ENCODE measurements at regions not wholly inside any gene's neighbourhood (a gene's known extent, or its start where the extent isn't known, plus 50 kb on each side); places are given as distances from the start of the nearest gene placed in this dataset.

- H3K36me3 ChIP-seq = no peaks in the 10 kb centered on the region
- H3K9me3 ChIP-seq = no peaks in the 10 kb centered on the region
- H3K4me1 ChIP-seq (ENCODE audit: control insufficient read depth in 1 of 2, low read depth in 2 of 2) = no peaks in the 10 kb centered on the region
- no peak for ATAC-seq (ENCODE audit: insufficient number of reproducible peaks, low FRiP score, low read depth)
- H3K27me3 ChIP-seq (replicated peaks; ENCODE audit: insufficient read depth) = no peaks in the 10 kb centered on the region
- H3K27ac ChIP-seq = no peak overlapping the region
- TF ChIP-seq CTCF (IDR thresholded peaks at IDR 0.05) = no peak
- H3K4me3 ChIP-seq = no peak overlapping the region
- no peak for DNase-seq (ENCODE audit: low spot score)
Measured at GRCh38 chr3:36633060-36633459, 131.3 kb downstream of the DCLK3 start.

GRCh38 chr3:36631549-36631948 lies 132.8 kb downstream of the DCLK3 start:
- Histone ChIP-seq H3K9me3 (no peaks in the 10 kb centered on the region), H3K27me3 (replicated peaks; ENCODE audit: insufficient read depth) (no peaks in the 10 kb centered on the region), H3K36me3 (no peaks in the 10 kb centered on the region), H3K4me3 (no peak overlapping the region), H3K4me1 (ENCODE audit: control insufficient read depth in 1 of 2, low read depth in 2 of 2) (no peaks in the 10 kb centered on the region), H3K27ac (no peak overlapping the region)
- DNase-seq (ENCODE audit: low spot score) = no peak
- no peak for ATAC-seq (ENCODE audit: insufficient number of reproducible peaks, low FRiP score, low read depth)
- no peak for TF ChIP-seq CTCF (IDR thresholded peaks at IDR 0.05)

- Histone ChIP-seq H3K4me3 (no peak overlapping the region), H3K27ac (no peak overlapping the region), H3K36me3 (no peaks in the 10 kb centered on the region), H3K9me3 (no peaks in the 10 kb centered on the region), H3K27me3 (replicated peaks; ENCODE audit: insufficient read depth) (no peaks in the 10 kb centered on the region), H3K4me1 (ENCODE audit: control insufficient read depth in 1 of 2, low read depth in 2 of 2) (no peaks in the 10 kb centered on the region)
- TF ChIP-seq CTCF (IDR thresholded peaks at IDR 0.05) = no peak
- no peak for DNase-seq (ENCODE audit: low spot score)
- no peak for ATAC-seq (ENCODE audit: insufficient number of reproducible peaks, low FRiP score, low read depth)
Measured at GRCh38 chr3:36615861-36616260, 148.5 kb downstream of the DCLK3 start.

GRCh38 chr3:36606871-36607765 lies 157.2 kb downstream of the DCLK3 start:
- Histone ChIP-seq H3K27ac (no peak overlapping the region), H3K4me1 (ENCODE audit: control insufficient read depth in 1 of 2, low read depth in 2 of 2) (peaks cover 0 to 18% of the 10 kb centered on the region in 2 donors), H3K27me3 (replicated peaks; ENCODE audit: insufficient read depth) (no peaks in the 10 kb centered on the region), H3K36me3 (no peaks in the 10 kb centered on the region), H3K9me3 (no peaks in the 10 kb centered on the region), H3K4me3 (no peak overlapping the region)
- no peak for ATAC-seq (ENCODE audit: insufficient number of reproducible peaks, low FRiP score, low read depth)
- DNase-seq (ENCODE audit: low spot score) = no peak
- no peak for TF ChIP-seq CTCF (IDR thresholded peaks at IDR 0.05)

GRCh38 chr3:36603423-36603822 lies 160.9 kb downstream of the DCLK3 start:
- no peak for ATAC-seq (ENCODE audit: insufficient number of reproducible peaks, low FRiP score, low read depth)
- H3K36me3 ChIP-seq = no peaks in the 10 kb centered on the region
- H3K4me3 ChIP-seq = no peak overlapping the region
- no peaks in the 10 kb centered on the region for H3K27me3 ChIP-seq (replicated peaks; ENCODE audit: insufficient read depth)
- DNase-seq (ENCODE audit: low spot score) = no peak
- TF ChIP-seq CTCF (IDR thresholded peaks at IDR 0.05) = no peak
- peaks cover 10 to 30% of the 10 kb centered on the region in 2 donors for H3K4me1 ChIP-seq (ENCODE audit: control insufficient read depth in 1 of 2, low read depth in 2 of 2)
- no peaks in the 10 kb centered on the region for H3K9me3 ChIP-seq
- H3K27ac ChIP-seq = no peak overlapping the region

Data from thoracic aorta (tissue), 2 donors.